AG10803 (cell line): ENCODE measurements at regions not wholly inside any gene's neighbourhood (a gene's known extent, or its start where the extent isn't known, plus 50 kb on each side); places are given as distances from the start of the nearest gene placed in this dataset.
"Not testable (repeated sequence)": the region's sequence is repeated elsewhere in the genome, so short reads cannot be mapped to it uniquely, and the experiment has no call there.

Experiments
- DNase-seq: peaks from one replicate; pipeline ENCODE4 v3.0.0; 2010; ENCODE audit warnings: low read depth
- H3K4me3 ChIP-seq: 2 replicates; pipeline ENCODE4 v1.5.1; 2011; ENCODE audit warnings: mild to moderate bottlenecking, low read length, control low read depth
- TF ChIP-seq, protein P1 (sequence below): conservative IDR thresholded peaks from 2 replicates; pipeline ENCODE4 v1.5.1; 2011; ENCODE audit warnings: mild to moderate bottlenecking, low read length, control low read depth, inconsistent platforms

GRCh38 chr21:28127175-28127785 lies 865.4 kb downstream of the LTN1 start:
- TF ChIP-seq, protein P1, sequence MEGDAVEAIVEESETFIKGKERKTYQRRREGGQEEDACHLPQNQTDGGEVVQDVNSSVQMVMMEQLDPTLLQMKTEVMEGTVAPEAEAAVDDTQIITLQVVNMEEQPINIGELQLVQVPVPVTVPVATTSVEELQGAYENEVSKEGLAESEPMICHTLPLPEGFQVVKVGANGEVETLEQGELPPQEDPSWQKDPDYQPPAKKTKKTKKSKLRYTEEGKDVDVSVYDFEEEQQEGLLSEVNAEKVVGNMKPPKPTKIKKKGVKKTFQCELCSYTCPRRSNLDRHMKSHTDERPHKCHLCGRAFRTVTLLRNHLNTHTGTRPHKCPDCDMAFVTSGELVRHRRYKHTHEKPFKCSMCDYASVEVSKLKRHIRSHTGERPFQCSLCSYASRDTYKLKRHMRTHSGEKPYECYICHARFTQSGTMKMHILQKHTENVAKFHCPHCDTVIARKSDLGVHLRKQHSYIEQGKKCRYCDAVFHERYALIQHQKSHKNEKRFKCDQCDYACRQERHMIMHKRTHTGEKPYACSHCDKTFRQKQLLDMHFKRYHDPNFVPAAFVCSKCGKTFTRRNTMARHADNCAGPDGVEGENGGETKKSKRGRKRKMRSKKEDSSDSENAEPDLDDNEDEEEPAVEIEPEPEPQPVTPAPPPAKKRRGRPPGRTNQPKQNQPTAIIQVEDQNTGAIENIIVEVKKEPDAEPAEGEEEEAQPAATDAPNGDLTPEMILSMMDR: no peak
- no peak overlapping the region for H3K4me3 ChIP-seq
- DNase-seq: peak; percentile 29

DNA sequence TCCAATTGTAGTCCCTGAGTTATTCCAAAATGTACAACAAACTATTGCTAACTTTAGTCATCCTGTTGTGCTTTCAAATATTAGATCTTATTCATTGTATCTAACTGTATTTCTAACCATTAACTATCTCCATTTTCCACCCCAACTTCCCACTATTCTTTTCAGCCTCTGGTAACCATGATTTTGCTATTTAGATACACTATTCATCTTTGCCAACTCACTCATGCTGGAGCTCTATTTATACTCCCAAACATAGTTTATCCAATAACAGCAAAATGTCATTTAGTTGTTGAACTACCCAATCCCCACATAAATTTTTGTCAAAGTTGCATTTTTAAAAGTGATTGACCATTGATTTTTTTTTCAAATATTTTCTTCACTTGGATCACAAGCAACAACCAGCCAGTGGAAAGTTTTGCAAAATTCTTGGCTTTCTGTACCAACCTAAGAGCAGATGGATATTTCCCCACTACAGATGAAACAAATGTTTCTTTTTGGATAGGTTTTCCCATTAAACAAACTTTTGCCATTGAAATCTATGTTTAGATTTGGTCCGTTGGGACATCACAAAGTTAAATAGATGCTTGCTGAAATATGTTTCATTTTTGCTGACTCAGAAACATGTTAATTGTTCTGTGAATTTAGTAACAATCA lies 866.0 kb downstream of the LTN1 start:
- TF ChIP-seq, protein P1: no peak

DNA sequence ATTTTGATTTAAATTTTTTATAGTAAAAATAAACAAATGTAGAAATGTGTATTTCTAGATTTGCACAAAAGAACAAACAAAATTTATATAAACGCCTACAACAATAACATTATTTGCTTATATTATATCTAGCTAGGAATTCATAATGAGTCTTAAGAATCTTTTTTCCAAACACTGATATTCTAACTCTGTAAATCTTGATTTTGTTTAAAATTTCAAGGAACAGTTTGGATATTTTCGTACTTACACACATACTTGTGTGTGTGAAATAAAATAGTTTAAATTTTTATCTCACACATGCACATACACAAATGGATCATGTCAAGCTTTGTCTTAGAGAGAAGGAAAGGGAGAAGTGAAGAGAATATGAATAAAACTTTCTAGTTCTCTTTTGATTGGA lies 868.1 kb downstream of the LTN1 start:
- DNase-seq: no peak
- TF ChIP-seq, protein P1: no peak
- H3K4me3 ChIP-seq: no peak overlapping the region

More for the DNA sequence above, 866.0 kb downstream of the LTN1 start:
- no peak overlapping the region for H3K4me3 ChIP-seq
- DNase-seq: peak; percentile 22

DNA sequence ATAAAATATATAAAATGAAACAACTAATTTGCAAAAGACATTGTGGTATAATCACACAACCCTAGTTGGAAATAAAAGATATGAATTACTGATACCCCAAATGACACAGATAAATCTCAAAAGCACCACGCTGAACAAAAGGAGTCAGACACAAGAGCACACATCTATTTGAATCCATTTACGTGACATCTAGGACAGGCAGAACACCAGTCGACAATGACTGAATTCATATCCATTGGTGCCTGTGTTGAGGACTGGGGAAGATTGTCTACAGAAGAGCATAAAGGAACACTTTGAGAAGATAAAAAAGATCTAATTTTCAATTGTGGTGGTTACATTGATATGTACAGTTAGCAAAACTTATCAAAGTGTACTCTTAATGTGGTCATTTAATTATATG lies 874.1 kb downstream of the LTN1 start:
- no peak overlapping the region for H3K4me3 ChIP-seq
- DNase-seq: no peak
- TF ChIP-seq, protein P1: no peak

- not testable (repeated sequence) for DNase-seq, H3K4me3 ChIP-seq
Observed at GRCh38 chr21:28114986-28115385, 877.7 kb downstream of the LTN1 start.

GRCh38 chr21:28113718-28114117 lies 879.0 kb downstream of the LTN1 start:
- H3K4me3 ChIP-seq: no peak overlapping the region
- DNase-seq: no peak
- TF ChIP-seq, protein P1: no peak

DNA sequence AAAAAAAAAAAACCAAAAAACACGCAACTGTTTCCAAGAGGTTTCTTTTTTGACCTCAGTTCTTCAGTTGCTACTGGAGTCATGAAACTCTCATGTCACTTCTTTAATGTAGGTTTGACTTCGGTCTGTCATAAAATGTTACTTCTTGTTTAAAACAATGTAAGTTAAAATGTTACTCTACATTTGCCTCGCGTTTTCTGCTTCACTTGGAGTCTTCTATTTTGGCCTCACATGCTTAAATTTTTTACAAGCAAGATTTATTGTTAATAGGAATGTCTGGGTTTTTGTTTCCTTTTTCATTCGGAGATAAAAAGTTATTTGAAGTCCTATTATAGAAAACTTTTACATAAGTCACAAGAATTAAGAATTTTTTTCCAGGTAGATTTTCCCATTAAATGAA lies 880.2 kb downstream of the LTN1 start:
- TF ChIP-seq, protein P1: no peak
- no peak for DNase-seq
- no peak overlapping the region for H3K4me3 ChIP-seq
